GM21825 (cell line): ENCODE measurements at regions not wholly inside any gene's neighbourhood (a gene's known extent, or its start where the extent isn't known, plus 50 kb on each side); places are given as distances from the start of the nearest gene placed in this dataset.

Source experiments
- ATAC-seq: cut with Tn5 transposase; IDR thresholded peaks from one replicate; pipeline ENCODE4 v1.9.1; 2021; ENCODE audit warnings: mild to moderate bottlenecking, moderate library complexity; ENCODE audit not compliant: unreplicated experiment

GRCh38 chr9:107431461-107431860 lies 58.1 kb downstream of the KLF4 start:
- ATAC-seq: no peak

- no peak for ATAC-seq
These were observed 59.5 kb downstream of the KLF4 start for GRCh38 chr9:107430071-107430470.

- ATAC-seq: no peak
These were observed 63.4 kb downstream of the KLF4 start for GRCh38 chr9:107426126-107426525.

GRCh38 chr9:107425101-107426025 lies 64.2 kb downstream of the KLF4 start:
- peak; percentile 83 for ATAC-seq

GRCh38 chr9:107423540-107423939 lies 66.0 kb downstream of the KLF4 start:
- no peak for ATAC-seq

- peak; percentile 67 for ATAC-seq
These were observed 67.1 kb downstream of the KLF4 start for GRCh38 chr9:107422189-107423185.

- no peak for ATAC-seq
These were observed 79.1 kb downstream of the KLF4 start for GRCh38 chr9:107410420-107410819.

- no peak for ATAC-seq
These were observed 79.8 kb downstream of the KLF4 start for GRCh38 chr9:107409581-107410389.

GRCh38 chr9:107407675-107408074 lies 81.9 kb downstream of the KLF4 start:
- ATAC-seq: no peak

GRCh38 chr9:107405511-107405910 lies 84.1 kb downstream of the KLF4 start:
- no peak for ATAC-seq

- no peak for ATAC-seq
These were observed 84.8 kb downstream of the KLF4 start for GRCh38 chr9:107404736-107405135.

GRCh38 chr9:107404161-107404560 lies 85.4 kb downstream of the KLF4 start:
- ATAC-seq: no peak

- no peak for ATAC-seq
These were observed 92.2 kb downstream of the KLF4 start for GRCh38 chr9:107397076-107398044.

GRCh38 chr9:107394264-107394663 lies 95.3 kb downstream of the KLF4 start:
- ATAC-seq: no peak

GRCh38 chr9:107390778-107391177 lies 98.8 kb downstream of the KLF4 start:
- ATAC-seq: no peak

GRCh38 chr9:107390279-107390678 lies 99.3 kb downstream of the KLF4 start:
- no peak for ATAC-seq

GRCh38 chr9:107389617-107390071 lies 99.9 kb downstream of the KLF4 start:
- ATAC-seq: no peak

- ATAC-seq: no peak
These were observed 100.7 kb downstream of the KLF4 start for GRCh38 chr9:107388890-107389289.

- ATAC-seq: no peak
These were observed 102.2 kb downstream of the KLF4 start for GRCh38 chr9:107387409-107387808.
